GM21447 (cell line): ENCODE measurements at regions not wholly inside any gene's neighbourhood (a gene's known extent, or its start where the extent isn't known, plus 50 kb on each side); places are given as distances from the start of the nearest gene placed in this dataset.

ENCODE experiments used
- ATAC-seq: cut with Tn5 transposase; IDR thresholded peaks from one replicate; pipeline ENCODE4 v1.9.1; 2021; ENCODE audit not compliant: unreplicated experiment

DNA sequence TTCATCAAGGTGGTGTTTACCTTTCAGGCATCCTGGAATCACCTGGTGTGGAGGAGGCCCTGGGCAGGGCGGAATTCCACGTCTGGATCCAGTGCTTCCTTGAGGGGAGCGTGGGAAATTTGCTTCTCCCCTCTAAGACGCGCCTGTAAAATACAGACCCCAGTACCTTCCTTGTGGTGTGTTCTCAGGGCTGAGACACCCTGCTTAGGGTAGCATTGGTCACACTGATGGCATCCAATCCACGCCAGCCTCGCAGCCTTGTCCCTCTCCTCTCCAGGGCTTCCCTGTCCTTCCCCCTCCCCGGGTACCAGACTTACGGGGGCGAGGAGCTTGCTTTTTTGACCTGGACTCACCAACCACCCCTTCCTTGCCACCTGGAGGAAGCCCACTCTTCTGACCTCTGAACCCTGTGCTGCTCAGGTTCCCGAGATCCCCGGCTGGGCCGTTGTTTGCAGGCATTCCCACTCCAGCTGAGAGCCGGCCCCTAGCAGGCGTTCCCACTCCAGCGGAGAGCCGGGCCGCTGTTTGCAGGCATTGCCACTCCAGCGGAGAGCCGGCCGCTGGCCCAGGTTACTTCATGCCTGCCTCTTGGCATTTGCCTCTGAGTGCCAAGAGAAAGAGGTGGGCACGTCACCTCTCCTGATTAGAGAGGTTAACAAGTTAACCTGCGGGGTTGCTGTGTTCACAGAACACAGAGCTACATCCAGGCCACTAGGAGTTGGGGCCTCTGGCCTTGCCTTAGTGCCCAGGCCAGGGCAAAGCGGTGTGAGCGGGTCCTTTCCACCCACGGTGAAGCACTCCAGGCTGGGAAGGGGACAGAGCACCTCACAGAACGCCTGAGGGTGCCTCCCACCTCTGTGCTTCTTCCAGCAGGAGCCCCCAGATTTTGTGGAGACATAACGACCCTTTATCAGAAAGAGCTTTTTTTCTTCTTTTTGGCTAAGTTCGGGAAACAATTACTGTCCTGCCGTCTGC, 254.0 kb upstream of the PPP2R2D start:
- no peak for ATAC-seq

DNA sequence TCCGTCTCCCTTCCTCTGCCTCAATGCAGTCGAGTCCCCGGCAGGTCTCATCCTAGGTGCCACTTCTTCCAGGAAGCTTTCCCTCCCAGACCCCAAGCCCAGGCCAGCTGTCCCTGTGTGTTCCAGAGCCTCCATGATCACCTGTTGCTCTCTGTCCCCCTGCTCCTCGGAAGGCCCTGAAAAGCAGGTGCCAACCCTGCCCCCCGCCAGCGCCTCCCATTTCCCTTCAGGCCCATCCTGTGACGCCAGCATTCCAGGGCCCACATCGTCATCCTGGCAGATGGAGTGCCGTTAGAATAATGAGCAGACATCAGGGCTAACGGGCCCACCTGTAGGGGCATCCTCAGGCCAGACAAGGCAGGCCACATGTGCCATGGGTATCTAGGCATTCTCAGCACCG, 253.0 kb upstream of the PPP2R2D start:
- ATAC-seq, result no peak

DNA sequence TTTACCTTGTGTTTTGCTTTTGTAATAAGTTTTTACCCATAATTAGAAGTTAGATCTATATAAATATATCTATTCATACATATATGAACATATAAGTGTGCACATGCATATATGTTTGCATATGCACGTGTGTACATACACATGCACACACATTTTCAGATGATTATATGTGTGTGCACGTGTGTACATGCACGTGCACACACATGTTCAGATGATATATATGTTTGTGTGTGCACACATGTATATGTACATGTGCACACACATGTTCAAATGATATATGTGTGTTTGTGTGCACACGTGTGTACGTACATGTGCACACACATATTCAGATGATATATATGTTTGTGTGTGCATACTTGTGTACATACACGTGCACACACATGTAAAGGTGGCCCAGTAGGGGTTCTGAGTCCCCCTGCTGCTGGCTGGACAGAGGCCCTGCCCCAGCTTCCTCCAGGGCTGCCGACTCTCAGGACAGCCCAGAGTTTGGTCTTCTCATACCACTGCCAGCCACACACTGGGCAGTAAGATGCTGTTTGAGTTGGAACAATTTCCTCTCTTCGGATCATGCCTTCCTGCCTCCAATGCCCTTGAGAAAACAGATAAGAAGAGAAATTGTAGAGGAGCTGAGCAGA, 252.3 kb upstream of the PPP2R2D start:
- no peak for ATAC-seq

DNA sequence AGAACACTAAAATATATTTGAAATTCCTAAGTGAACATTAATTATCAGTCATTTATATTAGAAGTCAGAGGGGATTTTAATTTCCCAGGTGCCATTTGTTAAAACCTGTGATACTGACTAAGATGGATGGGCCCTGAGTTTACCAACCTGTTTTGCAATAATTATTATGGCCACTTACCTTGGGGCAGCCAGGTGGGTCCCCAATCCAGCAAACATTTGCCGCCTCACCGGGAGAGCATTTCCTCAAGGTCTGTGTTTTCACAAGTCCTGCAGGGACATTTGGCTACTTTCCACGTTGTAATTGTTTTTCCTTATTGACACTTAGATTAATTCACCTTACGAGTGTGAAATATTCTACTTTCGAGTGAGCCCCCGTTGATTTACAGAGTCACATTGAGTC, 251.2 kb upstream of the PPP2R2D start:
- no peak for ATAC-seq

DNA sequence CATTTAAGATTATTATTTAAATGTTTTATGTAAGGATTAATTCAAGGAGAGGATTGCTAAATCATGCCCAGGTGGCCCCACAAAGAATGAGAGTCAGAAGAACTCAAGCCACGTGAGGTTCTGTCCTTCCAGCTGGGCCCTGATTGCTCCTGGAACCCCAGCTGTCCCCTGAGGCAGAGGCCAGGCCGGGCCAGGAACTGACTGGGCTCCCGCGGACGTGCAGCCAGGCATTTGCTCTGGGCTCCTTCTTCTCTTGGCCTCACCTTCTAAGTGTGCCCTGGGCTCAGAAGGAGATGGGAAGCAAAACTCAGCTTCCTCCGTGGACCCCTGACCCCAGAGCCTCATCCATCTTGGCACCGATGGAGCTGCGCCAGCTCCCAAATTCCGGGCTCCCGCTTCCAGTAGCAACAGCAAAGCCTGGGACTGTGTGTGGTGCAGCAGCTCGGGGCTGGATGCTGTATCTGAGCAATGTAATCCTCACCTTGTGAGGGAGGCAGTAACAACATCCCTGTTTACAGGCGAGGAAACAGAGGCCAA, 250.6 kb upstream of the PPP2R2D start:
- no peak for ATAC-seq

DNA sequence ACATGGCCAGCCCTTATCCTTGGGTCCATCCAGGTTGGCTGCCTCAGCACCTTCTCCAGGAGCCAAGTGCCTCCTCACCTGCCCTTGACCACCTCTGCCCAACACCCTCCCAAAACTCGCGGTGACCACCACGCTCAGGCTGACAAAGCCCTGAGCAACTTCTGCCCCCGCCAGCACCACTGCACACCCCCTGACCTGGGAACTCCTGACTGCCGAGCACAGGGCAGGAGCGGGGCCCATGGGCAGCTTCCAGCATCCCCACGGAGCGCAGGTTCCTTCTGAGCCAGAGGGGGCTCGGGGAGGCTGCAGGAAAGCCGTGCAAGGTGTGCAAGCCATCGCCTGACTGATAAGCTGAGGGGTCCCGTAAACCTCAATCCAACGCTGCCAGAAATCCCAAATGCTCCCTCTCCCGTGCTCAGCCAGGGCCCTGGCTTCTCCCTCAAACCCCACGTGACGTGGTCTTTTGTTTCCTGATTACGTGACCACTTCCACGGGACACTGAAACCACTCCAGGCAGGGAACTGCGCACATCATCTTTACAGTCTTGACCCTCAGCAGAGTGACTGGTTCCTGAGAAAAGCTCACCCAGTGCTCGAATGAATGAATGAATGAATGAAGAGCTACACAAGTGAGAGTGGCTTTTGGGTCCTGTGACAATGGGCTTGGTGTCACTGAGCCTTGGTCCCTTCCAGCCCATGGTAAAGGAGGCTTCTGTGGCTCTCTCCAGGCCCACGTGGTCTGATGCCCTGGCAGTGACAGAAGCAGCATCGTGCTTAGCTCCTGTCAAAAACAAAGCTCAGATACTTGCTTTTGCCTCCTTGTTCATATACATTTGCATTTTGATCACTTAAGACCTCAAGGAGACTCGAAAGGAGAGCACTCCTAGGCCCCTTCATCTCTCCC, 249.8 kb upstream of the PPP2R2D start:
- no peak for ATAC-seq

GRCh38 chr10:131651674-131652437, 249.0 kb upstream of the PPP2R2D start:
- no peak for ATAC-seq

- no peak for ATAC-seq
Observed at GRCh38 chr10:131652438-131653139, 248.2 kb upstream of the PPP2R2D start.

- ATAC-seq, result no peak
Observed at GRCh38 chr10:131653140-131653539, 247.7 kb upstream of the PPP2R2D start.

DNA sequence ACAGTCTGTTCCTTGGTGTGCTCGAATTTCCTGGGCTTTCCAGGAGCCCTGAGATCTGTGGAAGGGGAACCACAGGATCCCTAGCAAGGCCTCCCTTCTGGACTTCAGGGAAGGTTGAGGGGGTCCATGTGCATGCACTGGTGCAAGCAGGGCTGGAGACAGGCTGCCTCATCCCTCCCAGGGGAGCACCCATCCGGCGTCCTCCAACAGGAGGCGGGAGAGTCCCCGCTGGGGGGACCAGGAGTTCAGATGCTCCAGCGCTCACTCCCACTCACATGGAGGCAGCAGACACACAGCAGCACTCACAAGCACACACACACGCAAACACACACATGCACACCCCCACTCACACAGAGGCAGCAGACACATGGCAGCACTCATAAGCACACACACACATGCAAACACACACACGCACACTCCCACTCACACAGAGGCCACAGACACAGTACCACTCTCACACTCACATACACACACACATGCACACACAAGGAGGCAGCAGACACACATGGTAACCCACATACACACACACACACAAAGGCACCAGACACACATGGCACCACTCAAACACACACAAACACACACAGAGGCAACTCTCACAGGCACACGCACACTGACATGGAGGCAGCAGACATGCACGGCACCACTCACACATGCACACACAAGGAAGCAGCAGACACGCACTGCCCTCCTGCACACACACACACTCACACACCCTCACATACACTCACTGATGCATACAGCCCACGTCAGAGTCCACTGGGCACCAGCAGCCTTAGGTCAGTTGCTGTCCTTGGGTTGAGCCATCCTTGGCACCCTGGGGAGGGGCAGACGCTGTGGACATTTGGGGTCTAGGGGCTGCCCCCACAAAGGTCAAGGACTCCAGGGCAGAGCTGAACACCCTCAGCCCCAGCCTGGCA, 247.0 kb upstream of the PPP2R2D start:
- ATAC-seq, result no peak

GRCh38 chr10:131654471-131655087, 246.2 kb upstream of the PPP2R2D start:
- no peak for ATAC-seq

- no peak for ATAC-seq
Observed at GRCh38 chr10:131655101-131655849, 245.5 kb upstream of the PPP2R2D start.

- ATAC-seq, result no peak
Observed at GRCh38 chr10:131656009-131656408, 244.8 kb upstream of the PPP2R2D start.

DNA sequence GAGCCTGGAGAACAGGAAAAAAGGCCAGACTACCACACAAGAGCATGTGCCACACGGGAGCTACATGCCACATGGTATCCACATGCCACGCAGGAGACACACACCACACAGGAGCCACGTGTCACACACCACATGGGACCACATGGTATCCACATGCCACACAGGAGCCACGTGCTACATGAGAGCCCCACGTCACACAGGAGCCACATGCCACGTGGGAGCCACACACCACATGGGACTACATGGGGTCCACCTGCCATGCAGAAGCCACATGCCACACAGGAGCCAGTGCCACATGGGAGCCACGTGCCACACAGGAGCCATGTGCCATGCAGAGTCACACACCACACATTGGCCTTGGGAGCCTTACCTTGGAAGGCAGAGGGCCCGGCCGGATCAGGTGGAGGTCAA, 244.4 kb upstream of the PPP2R2D start:
- no peak for ATAC-seq

GRCh38 chr10:131657318-131657984, 243.4 kb upstream of the PPP2R2D start:
- ATAC-seq, result no peak

DNA sequence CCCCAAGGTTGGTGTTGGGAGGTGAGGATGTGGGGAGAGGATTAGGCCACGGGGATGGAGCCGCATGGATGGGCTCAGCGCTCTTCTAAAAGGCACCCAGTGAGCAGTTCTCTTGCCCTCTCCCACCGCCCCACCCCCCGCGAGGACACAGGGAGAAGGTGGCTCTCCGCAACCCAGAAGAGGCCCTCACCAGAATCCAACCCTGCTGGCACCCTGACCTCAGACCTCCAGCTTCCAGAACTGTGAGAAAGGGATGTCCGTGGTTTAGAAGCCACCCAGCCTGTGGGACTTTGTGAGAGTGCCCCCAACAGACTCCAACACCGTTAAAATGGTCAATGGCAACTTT, 242.8 kb upstream of the PPP2R2D start:
- no peak for ATAC-seq

GRCh38 chr10:131658476-131659110, 242.2 kb upstream of the PPP2R2D start:
- no peak for ATAC-seq
